ENCODE measurements at regions not wholly inside any gene's neighbourhood (a gene's known extent, or its start where the extent isn't known, plus 50 kb on each side); places are given as distances from the start of the nearest gene placed in this dataset.

DNA sequence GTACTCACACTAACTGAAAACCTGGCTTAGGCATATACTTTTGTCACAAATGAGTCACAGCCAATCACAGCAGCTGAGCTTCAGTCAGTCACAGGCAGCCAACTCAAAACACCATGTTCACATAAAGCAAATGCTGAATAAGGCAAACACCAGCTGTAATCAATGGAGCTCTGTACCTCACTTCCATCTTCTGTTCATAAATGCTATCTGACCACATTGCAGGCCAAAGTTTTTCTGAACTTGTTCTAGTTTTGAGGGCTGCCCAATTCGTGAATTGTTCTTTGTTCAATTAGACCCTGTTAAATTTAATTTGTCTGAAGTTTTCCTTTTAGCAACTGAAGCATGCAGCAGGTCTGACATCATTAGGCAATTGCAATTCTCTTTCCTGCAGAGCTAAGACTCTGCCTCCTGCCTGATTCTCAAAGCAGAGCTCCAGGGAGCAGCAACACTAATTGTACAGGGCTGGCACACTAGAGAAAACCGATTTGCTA lies 129.9 kb downstream of the WIF1 start:
- H3K36me3 ChIP-seq (ENCODE audit: control insufficient read depth, insufficient read depth, low read length), result no peaks in the 10 kb centered on the region
- in situ Hi-C loops (cut with HindIII; ENCODE audit: low pct_unique_long_range_greater_than_20kb, low sequenced_read_pairs), result no loop called here
- H3K4me3 ChIP-seq (ENCODE audit: low read depth in 2 of 2, low read length in 2 of 2), result no peak overlapping the region
- peaks cover 18% of the 10 kb centered on the region for H3K27me3 ChIP-seq (ENCODE audit: control insufficient read depth, insufficient read depth, low read length)
- no peaks in the 10 kb centered on the region for H3K9me3 ChIP-seq (ENCODE audit: control insufficient read depth, insufficient read depth, low read depth, low read length)
- no peak overlapping the region for H3K27ac ChIP-seq (ENCODE audit: low read length)
- ChIA-PET POLR2A (no interaction called here), CTCF (no interaction called here)
- DNase-seq (ENCODE audit: low read depth, low spot score) (no peak), ATAC-seq (no peak)
- no TSS peak for BruUV-seq (replicated peaks)
- no peaks in the 10 kb centered on the region for H3K4me1 ChIP-seq (ENCODE audit: control insufficient read depth, insufficient read depth, low read length)
- intact Hi-C loops (cut with micrococcal nuclease; ENCODE audit: unreplicated experiment), result no loop called here
- TF ChIP-seq REST (IDR thresholded peaks at IDR 0.05; ENCODE audit: insufficient read depth in 1 of 2, low read depth in 2 of 2, low read length in 1 of 2) (no peak), TCF7L2 (IDR thresholded peaks at IDR 0.05; ENCODE audit: low read depth, low read length) (no peak), SIN3A (IDR thresholded peaks at IDR 0.05; ENCODE audit: borderline replicate concordance, insufficient read depth, low read depth, low read length) (no peak), POLR2AphosphoS5 (IDR thresholded peaks at IDR 0.05; ENCODE audit: low read depth, low read length) (no peak)
- TF ChIP-seq, protein P1, sequence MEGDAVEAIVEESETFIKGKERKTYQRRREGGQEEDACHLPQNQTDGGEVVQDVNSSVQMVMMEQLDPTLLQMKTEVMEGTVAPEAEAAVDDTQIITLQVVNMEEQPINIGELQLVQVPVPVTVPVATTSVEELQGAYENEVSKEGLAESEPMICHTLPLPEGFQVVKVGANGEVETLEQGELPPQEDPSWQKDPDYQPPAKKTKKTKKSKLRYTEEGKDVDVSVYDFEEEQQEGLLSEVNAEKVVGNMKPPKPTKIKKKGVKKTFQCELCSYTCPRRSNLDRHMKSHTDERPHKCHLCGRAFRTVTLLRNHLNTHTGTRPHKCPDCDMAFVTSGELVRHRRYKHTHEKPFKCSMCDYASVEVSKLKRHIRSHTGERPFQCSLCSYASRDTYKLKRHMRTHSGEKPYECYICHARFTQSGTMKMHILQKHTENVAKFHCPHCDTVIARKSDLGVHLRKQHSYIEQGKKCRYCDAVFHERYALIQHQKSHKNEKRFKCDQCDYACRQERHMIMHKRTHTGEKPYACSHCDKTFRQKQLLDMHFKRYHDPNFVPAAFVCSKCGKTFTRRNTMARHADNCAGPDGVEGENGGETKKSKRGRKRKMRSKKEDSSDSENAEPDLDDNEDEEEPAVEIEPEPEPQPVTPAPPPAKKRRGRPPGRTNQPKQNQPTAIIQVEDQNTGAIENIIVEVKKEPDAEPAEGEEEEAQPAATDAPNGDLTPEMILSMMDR (IDR thresholded peaks at IDR 0.05), result no peak

GRCh38 chr12:64992116-64992515 lies 129.0 kb downstream of the WIF1 start:
- ATAC-seq (no peak), DNase-seq (ENCODE audit: low read depth, low spot score) (no peak)
- ChIA-PET CTCF (no interaction called here), POLR2A (no interaction called here)
- intact Hi-C loops (cut with micrococcal nuclease; ENCODE audit: unreplicated experiment), result no loop called here
- no peaks in the 10 kb centered on the region for H3K9me3 ChIP-seq (ENCODE audit: control insufficient read depth, insufficient read depth, low read depth, low read length)
- in situ Hi-C loops (cut with HindIII; ENCODE audit: low pct_unique_long_range_greater_than_20kb, low sequenced_read_pairs), result no loop called here
- TF ChIP-seq, protein P1 (IDR thresholded peaks at IDR 0.05), result no peak
- TF ChIP-seq POLR2AphosphoS5 (IDR thresholded peaks at IDR 0.05; ENCODE audit: low read depth, low read length), result no peak
- TF ChIP-seq SIN3A (IDR thresholded peaks at IDR 0.05; ENCODE audit: borderline replicate concordance, insufficient read depth, low read depth, low read length), result no peak
- no peak for TF ChIP-seq TCF7L2 (IDR thresholded peaks at IDR 0.05; ENCODE audit: low read depth, low read length)
- no peak for TF ChIP-seq REST (IDR thresholded peaks at IDR 0.05; ENCODE audit: insufficient read depth in 1 of 2, low read depth in 2 of 2, low read length in 1 of 2)
- H3K27me3 ChIP-seq (ENCODE audit: control insufficient read depth, insufficient read depth, low read length), result peaks cover 24% of the 10 kb centered on the region
- no peak overlapping the region for H3K4me3 ChIP-seq (ENCODE audit: low read depth in 2 of 2, low read length in 2 of 2)
- H3K36me3 ChIP-seq (ENCODE audit: control insufficient read depth, insufficient read depth, low read length), result no peaks in the 10 kb centered on the region
- no peaks in the 10 kb centered on the region for H3K4me1 ChIP-seq (ENCODE audit: control insufficient read depth, insufficient read depth, low read length)
- no peak overlapping the region for H3K27ac ChIP-seq (ENCODE audit: low read length)
- BruUV-seq (replicated peaks), result no TSS peak
